ENCODE measurements at regions not wholly inside any gene's neighbourhood (a gene's known extent, or its start where the extent isn't known, plus 50 kb on each side); places are given as distances from the start of the nearest gene placed in this dataset.

GRCh38 chr5:88495810-88496209 lies 227.2 kb upstream of the TMEM161B start:
- Histone ChIP-seq H3K9ac (ENCODE audit: low read depth in 1 of 2, low read length in 2 of 2) (no peak overlapping the region), H3K36me3 (ENCODE audit: control insufficient read depth in 2 of 2, insufficient read depth in 2 of 2, low read length in 2 of 2) (no peaks in the 10 kb centered on the region), H3K9me3 (ENCODE audit: control insufficient read depth in 2 of 2, low read length in 2 of 2) (no peaks in the 10 kb centered on the region)

GRCh38 chr5:88490874-88491273 lies 222.2 kb upstream of the TMEM161B start:
- Histone ChIP-seq H3K9ac (ENCODE audit: low read depth in 1 of 2, low read length in 2 of 2) (no peak overlapping the region), H3K9me3 (ENCODE audit: control insufficient read depth in 2 of 2, low read length in 2 of 2) (no peaks in the 10 kb centered on the region), H3K4me3 (ENCODE audit: low read length in 2 of 2) (no peak overlapping the region), H3K36me3 (ENCODE audit: control insufficient read depth in 2 of 2, insufficient read depth in 2 of 2, low read length in 2 of 2) (no peaks in the 10 kb centered on the region), H3K27me3 (ENCODE audit: control insufficient read depth in 2 of 2, insufficient read depth in 2 of 2, low read length in 2 of 2) (peaks cover 0 to 2% of the 10 kb centered on the region in 2 donors), H3K4me1 (ENCODE audit: control insufficient read depth in 2 of 2, insufficient read depth in 2 of 2, low read length in 2 of 2) (no peaks in the 10 kb centered on the region), H3K27ac (ENCODE audit: low read depth in 2 of 2, low read length in 2 of 2) (no peak overlapping the region)

More at GRCh38 chr5:88495810-88496209, 227.2 kb upstream of the TMEM161B start:
- Histone ChIP-seq H3K4me1 (ENCODE audit: control insufficient read depth in 2 of 2, insufficient read depth in 2 of 2, low read length in 2 of 2) (no peaks in the 10 kb centered on the region), H3K4me3 (ENCODE audit: low read length in 2 of 2) (no peak overlapping the region), H3K27me3 (ENCODE audit: control insufficient read depth in 2 of 2, insufficient read depth in 2 of 2, low read length in 2 of 2) (peaks cover 0 to 2% of the 10 kb centered on the region in 2 donors), H3K27ac (ENCODE audit: low read depth in 2 of 2, low read length in 2 of 2) (no peak overlapping the region)

- Histone ChIP-seq H3K4me3 (ENCODE audit: low read length in 2 of 2) (no peak overlapping the region), H3K27ac (ENCODE audit: low read depth in 2 of 2, low read length in 2 of 2) (no peak overlapping the region), H3K27me3 (ENCODE audit: control insufficient read depth in 2 of 2, insufficient read depth in 2 of 2, low read length in 2 of 2) (peaks cover 0 to 2% of the 10 kb centered on the region in 2 donors), H3K9ac (ENCODE audit: low read depth in 1 of 2, low read length in 2 of 2) (no peak overlapping the region), H3K4me1 (ENCODE audit: control insufficient read depth in 2 of 2, insufficient read depth in 2 of 2, low read length in 2 of 2) (no peaks in the 10 kb centered on the region), H3K9me3 (ENCODE audit: control insufficient read depth in 2 of 2, low read length in 2 of 2) (no peaks in the 10 kb centered on the region), H3K36me3 (ENCODE audit: control insufficient read depth in 2 of 2, insufficient read depth in 2 of 2, low read length in 2 of 2) (no peaks in the 10 kb centered on the region)
Measured at GRCh38 chr5:88489364-88489763, 220.7 kb upstream of the TMEM161B start.

- Histone ChIP-seq H3K9ac (ENCODE audit: low read depth in 1 of 2, low read length in 2 of 2) (no peak overlapping the region), H3K4me3 (ENCODE audit: low read length in 2 of 2) (no peak overlapping the region), H3K9me3 (ENCODE audit: control insufficient read depth in 2 of 2, low read length in 2 of 2) (no peaks in the 10 kb centered on the region), H3K27me3 (ENCODE audit: control insufficient read depth in 2 of 2, insufficient read depth in 2 of 2, low read length in 2 of 2) (peaks cover 0 to 2% of the 10 kb centered on the region in 2 donors), H3K4me1 (ENCODE audit: control insufficient read depth in 2 of 2, insufficient read depth in 2 of 2, low read length in 2 of 2) (no peaks in the 10 kb centered on the region), H3K36me3 (ENCODE audit: control insufficient read depth in 2 of 2, insufficient read depth in 2 of 2, low read length in 2 of 2) (no peaks in the 10 kb centered on the region), H3K27ac (ENCODE audit: low read depth in 2 of 2, low read length in 2 of 2) (no peak overlapping the region)
Measured at GRCh38 chr5:88488561-88488960, 219.9 kb upstream of the TMEM161B start.

- H3K4me1 ChIP-seq (ENCODE audit: control insufficient read depth in 2 of 2, insufficient read depth in 2 of 2, low read length in 2 of 2): no peaks in the 10 kb centered on the region
- no peaks in the 10 kb centered on the region for H3K9me3 ChIP-seq (ENCODE audit: control insufficient read depth in 2 of 2, low read length in 2 of 2)
- H3K4me3 ChIP-seq (ENCODE audit: low read length in 2 of 2): no peak overlapping the region
- H3K36me3 ChIP-seq (ENCODE audit: control insufficient read depth in 2 of 2, insufficient read depth in 2 of 2, low read length in 2 of 2): no peaks in the 10 kb centered on the region
- H3K9ac ChIP-seq (ENCODE audit: low read depth in 1 of 2, low read length in 2 of 2): no peak overlapping the region
- no peak overlapping the region for H3K27ac ChIP-seq (ENCODE audit: low read depth in 2 of 2, low read length in 2 of 2)
- peaks cover 0 to 2% of the 10 kb centered on the region in 2 donors for H3K27me3 ChIP-seq (ENCODE audit: control insufficient read depth in 2 of 2, insufficient read depth in 2 of 2, low read length in 2 of 2)
Measured at GRCh38 chr5:88488130-88488529, 219.5 kb upstream of the TMEM161B start.

GRCh38 chr5:88487066-88487465 lies 218.4 kb upstream of the TMEM161B start:
- H3K9me3 ChIP-seq (ENCODE audit: control insufficient read depth in 2 of 2, low read length in 2 of 2): no peaks in the 10 kb centered on the region
- no peaks in the 10 kb centered on the region for H3K4me1 ChIP-seq (ENCODE audit: control insufficient read depth in 2 of 2, insufficient read depth in 2 of 2, low read length in 2 of 2)
- H3K27ac ChIP-seq (ENCODE audit: low read depth in 2 of 2, low read length in 2 of 2): no peak overlapping the region
- no peaks in the 10 kb centered on the region for H3K36me3 ChIP-seq (ENCODE audit: control insufficient read depth in 2 of 2, insufficient read depth in 2 of 2, low read length in 2 of 2)
- H3K9ac ChIP-seq (ENCODE audit: low read depth in 1 of 2, low read length in 2 of 2): no peak overlapping the region
- no peaks in the 10 kb centered on the region for H3K27me3 ChIP-seq (ENCODE audit: control insufficient read depth in 2 of 2, insufficient read depth in 2 of 2, low read length in 2 of 2)
- H3K4me3 ChIP-seq (ENCODE audit: low read length in 2 of 2): no peak overlapping the region

- no peak overlapping the region for H3K4me3 ChIP-seq (ENCODE audit: low read length in 2 of 2)
- no peaks in the 10 kb centered on the region for H3K36me3 ChIP-seq (ENCODE audit: control insufficient read depth in 2 of 2, insufficient read depth in 2 of 2, low read length in 2 of 2)
- H3K9me3 ChIP-seq (ENCODE audit: control insufficient read depth in 2 of 2, low read length in 2 of 2): no peaks in the 10 kb centered on the region
- no peaks in the 10 kb centered on the region for H3K27me3 ChIP-seq (ENCODE audit: control insufficient read depth in 2 of 2, insufficient read depth in 2 of 2, low read length in 2 of 2)
- no peak overlapping the region for H3K27ac ChIP-seq (ENCODE audit: low read depth in 2 of 2, low read length in 2 of 2)
- no peaks in the 10 kb centered on the region for H3K4me1 ChIP-seq (ENCODE audit: control insufficient read depth in 2 of 2, insufficient read depth in 2 of 2, low read length in 2 of 2)
- no peak overlapping the region for H3K9ac ChIP-seq (ENCODE audit: low read depth in 1 of 2, low read length in 2 of 2)
Measured at GRCh38 chr5:88486431-88486830, 217.8 kb upstream of the TMEM161B start.

GRCh38 chr5:88485531-88485930 lies 216.9 kb upstream of the TMEM161B start:
- Histone ChIP-seq H3K4me1 (ENCODE audit: control insufficient read depth in 2 of 2, insufficient read depth in 2 of 2, low read length in 2 of 2) (no peaks in the 10 kb centered on the region), H3K27me3 (ENCODE audit: control insufficient read depth in 2 of 2, insufficient read depth in 2 of 2, low read length in 2 of 2) (no peaks in the 10 kb centered on the region), H3K9ac (ENCODE audit: low read depth in 1 of 2, low read length in 2 of 2) (no peak overlapping the region), H3K9me3 (ENCODE audit: control insufficient read depth in 2 of 2, low read length in 2 of 2) (no peaks in the 10 kb centered on the region), H3K27ac (ENCODE audit: low read depth in 2 of 2, low read length in 2 of 2) (no peak overlapping the region), H3K4me3 (ENCODE audit: low read length in 2 of 2) (no peak overlapping the region), H3K36me3 (ENCODE audit: control insufficient read depth in 2 of 2, insufficient read depth in 2 of 2, low read length in 2 of 2) (no peaks in the 10 kb centered on the region)

- Histone ChIP-seq H3K36me3 (ENCODE audit: control insufficient read depth in 2 of 2, insufficient read depth in 2 of 2, low read length in 2 of 2) (no peaks in the 10 kb centered on the region), H3K4me3 (ENCODE audit: low read length in 2 of 2) (no peak overlapping the region), H3K9ac (ENCODE audit: low read depth in 1 of 2, low read length in 2 of 2) (no peak overlapping the region), H3K27ac (ENCODE audit: low read depth in 2 of 2, low read length in 2 of 2) (no peak overlapping the region), H3K9me3 (ENCODE audit: control insufficient read depth in 2 of 2, low read length in 2 of 2) (no peaks in the 10 kb centered on the region), H3K27me3 (ENCODE audit: control insufficient read depth in 2 of 2, insufficient read depth in 2 of 2, low read length in 2 of 2) (no peaks in the 10 kb centered on the region), H3K4me1 (ENCODE audit: control insufficient read depth in 2 of 2, insufficient read depth in 2 of 2, low read length in 2 of 2) (no peaks in the 10 kb centered on the region)
Measured at GRCh38 chr5:88483964-88484672, 215.5 kb upstream of the TMEM161B start.

- Histone ChIP-seq H3K9ac (ENCODE audit: low read depth in 1 of 2, low read length in 2 of 2) (no peak overlapping the region), H3K27me3 (ENCODE audit: control insufficient read depth in 2 of 2, insufficient read depth in 2 of 2, low read length in 2 of 2) (no peaks in the 10 kb centered on the region), H3K27ac (ENCODE audit: low read depth in 2 of 2, low read length in 2 of 2) (no peak overlapping the region), H3K36me3 (ENCODE audit: control insufficient read depth in 2 of 2, insufficient read depth in 2 of 2, low read length in 2 of 2) (no peaks in the 10 kb centered on the region), H3K4me3 (ENCODE audit: low read length in 2 of 2) (no peak overlapping the region), H3K4me1 (ENCODE audit: control insufficient read depth in 2 of 2, insufficient read depth in 2 of 2, low read length in 2 of 2) (no peaks in the 10 kb centered on the region), H3K9me3 (ENCODE audit: control insufficient read depth in 2 of 2, low read length in 2 of 2) (no peaks in the 10 kb centered on the region)
Measured at GRCh38 chr5:88480801-88481499, 212.3 kb upstream of the TMEM161B start.

All from mucosa of rectum (tissue), 2 donors.